Stimulated activated CD4-positive, alpha-beta T cell treated with anti-CD3 and anti-CD28 coated beads, Interleukin-1b, Interleukin-23, amount 100 ng/mL, for 24 hours (primary cell): ENCODE measurements at regions not wholly inside any gene's neighbourhood (a gene's known extent, or its start where the extent isn't known, plus 50 kb on each side); places are given as distances from the start of the nearest gene placed in this dataset.

ENCODE experiments used
- DNase-seq, 4 experiments: peaks; one replicate each; pipeline ENCODE4 v3.0.0-alpha.2; 2020; ENCODE audit warnings: low read depth in 4 of 4, low spot score in 1 of 4

- no peak for DNase-seq
Observed at GRCh38 chr9:87437966-87438365, 59.7 kb upstream of the DAPK1 start.

GRCh38 chr9:87441251-87441650 is 56.4 kb upstream of the DAPK1 start:
- DNase-seq = no peak

DNA sequence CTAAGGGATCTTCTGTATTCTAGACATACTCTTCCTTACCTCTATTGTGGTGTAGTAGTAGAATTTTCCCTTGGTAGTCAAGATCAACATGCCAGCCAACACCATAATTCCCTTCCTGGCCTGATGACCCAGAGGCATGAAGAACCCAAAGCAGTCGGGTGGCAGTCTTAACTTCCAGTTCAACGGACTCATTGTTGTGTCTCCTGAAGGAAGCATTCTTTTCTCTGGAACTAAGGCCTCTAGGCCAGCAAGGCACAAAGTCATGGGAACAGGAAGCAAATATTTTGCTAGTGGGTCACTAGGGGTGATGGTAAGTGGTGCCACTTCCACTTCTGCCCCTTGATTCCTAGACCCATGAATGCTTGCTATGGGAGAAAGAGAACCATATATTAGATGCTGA is 55.2 kb upstream of the DAPK1 start:
- DNase-seq = no peak

DNA sequence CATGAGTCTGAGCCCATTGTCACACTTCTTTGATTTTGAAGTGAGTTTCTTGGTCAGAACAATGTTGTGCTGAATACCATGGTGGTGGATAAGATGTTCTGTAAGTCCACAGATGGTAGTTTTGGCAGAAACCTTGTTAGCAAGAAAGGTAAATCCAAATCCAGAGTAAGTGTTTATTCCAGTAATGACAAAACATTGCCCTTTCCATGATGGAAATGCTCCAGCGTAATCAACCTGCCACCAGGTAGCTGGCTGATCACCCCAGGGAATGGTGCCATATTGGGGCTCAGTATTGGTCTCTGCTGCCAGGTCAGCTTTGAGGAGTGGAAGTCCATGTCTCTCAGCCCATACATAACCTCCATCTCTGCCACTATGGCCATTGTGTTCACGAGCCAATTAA is 54.7 kb upstream of the DAPK1 start:
- no peak for DNase-seq

- no peak for DNase-seq
Observed at GRCh38 chr9:87443461-87443860, 54.2 kb upstream of the DAPK1 start.

- peak in 1 of 4 experiments; percentile 2 for DNase-seq
Observed at GRCh38 chr9:87445646-87446045, 52.0 kb upstream of the DAPK1 start.

GRCh38 chr9:87446527-87446926 is 51.1 kb upstream of the DAPK1 start:
- DNase-seq = no peak

- DNase-seq = no peak
Observed at GRCh38 chr9:87447547-87448432, 49.9 kb upstream of the DAPK1 start.
